Suprapubic skin (tissue), 4 donors: ENCODE measurements at regions not wholly inside any gene's neighbourhood (a gene's known extent, or its start where the extent isn't known, plus 50 kb on each side); places are given as distances from the start of the nearest gene placed in this dataset.

Experiments used
- DNase-seq, 2 donors: peaks; one replicate each; pipeline ENCODE4 v3.0.0-alpha.2; 2019; ENCODE audit warnings: low spot score in 2 of 2
- H3K27ac ChIP-seq: fragments of 200-600 bp; sonication (generic); one replicate; pipeline ENCODE4 v1.5.1; 2019
- H3K27me3 ChIP-seq: fragments of 200-600 bp; sonication (generic); one replicate; pipeline ENCODE4 v1.5.1; 2019
- H3K36me3 ChIP-seq: fragments of 200-600 bp; sonication (generic); one replicate; pipeline ENCODE4 v1.5.1; 2019
- H3K4me1 ChIP-seq: fragments of 200-600 bp; sonication (generic); one replicate; pipeline ENCODE4 v1.5.1; 2019
- H3K4me3 ChIP-seq: fragments of 200-600 bp; sonication (generic); one replicate; pipeline ENCODE4 v1.5.1; 2019; ENCODE audit warnings: mild to moderate bottlenecking
- H3K9me3 ChIP-seq: fragments of 200-600 bp; sonication (generic); one replicate; pipeline ENCODE4 v1.5.1; 2019
- CTCF ChIP-seq, 2 donors: fragments of 200-600 bp in 1 of 2; fragments of 450-650 bp in 1 of 2; sonication (generic) in 1 of 2; IDR thresholded peaks; one replicate each; pipeline ENCODE4 v1.5.1; 2016 to 2019; ENCODE audit warnings: antibody characterized with exemption in 2 of 2, mild to moderate bottlenecking in 1 of 2, moderate library complexity in 1 of 2
- EP300 ChIP-seq: sonication (generic); formaldehyde crosslinking; IDR thresholded peaks from one replicate; pipeline ENCODE4 v1.6.1; 2017; ENCODE audit warnings: antibody characterized with exemption
- POLR2A ChIP-seq, 2 donors: fragments of 450-650 bp; IDR thresholded peaks; one replicate each; pipeline ENCODE4 v1.6.1; 2017; ENCODE audit warnings: antibody characterized with exemption in 2 of 2, mild to moderate bottlenecking in 2 of 2, moderate library complexity in 2 of 2
- POLR2AphosphoS5 ChIP-seq, 3 donors: sonication (generic); formaldehyde crosslinking; IDR thresholded peaks; one replicate each; pipeline ENCODE4 v1.6.1; 2017; ENCODE audit warnings: antibody characterized with exemption in 3 of 3
- WGBS: methylation state at CpG from one replicate; pipeline ENCODE4 v1.1.5; 2018; 5-methylcytosine and 5-hydroxymethylcytosine counted together

- 78% methylated on average over 7 of the region's 7 CpGs for WGBS
- Histone ChIP-seq H3K27ac (no peak overlapping the region), H3K36me3 (no peaks in the 10 kb centered on the region), H3K4me1 (no peaks in the 10 kb centered on the region), H3K9me3 (no peaks in the 10 kb centered on the region), H3K4me3 (no peak overlapping the region), H3K27me3 (no peaks in the 10 kb centered on the region)
- TF ChIP-seq CTCF (IDR thresholded peaks at IDR 0.05): no peak
- TF ChIP-seq EP300: no peak
- no peak for TF ChIP-seq POLR2A (IDR thresholded peaks at IDR 0.05)
- no peak for TF ChIP-seq POLR2AphosphoS5 (IDR thresholded peaks at IDR 0.05)
- DNase-seq: no peak
These were observed 435.4 kb downstream of the WDR72 start for GRCh38 chr15:53324061-53324460.

GRCh38 chr15:53323191-53323590, 436.3 kb downstream of the WDR72 start:
- Histone ChIP-seq H3K4me3 (no peak overlapping the region), H3K36me3 (no peaks in the 10 kb centered on the region), H3K9me3 (no peaks in the 10 kb centered on the region), H3K27ac (no peak overlapping the region), H3K4me1 (no peaks in the 10 kb centered on the region), H3K27me3 (no peaks in the 10 kb centered on the region)
- 30% methylated on average over 3 of the region's 3 CpGs for WGBS
- TF ChIP-seq POLR2AphosphoS5 (IDR thresholded peaks at IDR 0.05): no peak
- no peak for TF ChIP-seq CTCF (IDR thresholded peaks at IDR 0.05)
- TF ChIP-seq POLR2A (IDR thresholded peaks at IDR 0.05): no peak
- TF ChIP-seq EP300: no peak
- no peak for DNase-seq

GRCh38 chr15:53320816-53321215, 438.6 kb downstream of the WDR72 start:
- DNase-seq: no peak
- Histone ChIP-seq H3K36me3 (no peaks in the 10 kb centered on the region), H3K4me1 (no peaks in the 10 kb centered on the region), H3K27me3 (no peaks in the 10 kb centered on the region), H3K9me3 (no peaks in the 10 kb centered on the region), H3K27ac (no peak overlapping the region), H3K4me3 (no peak overlapping the region)
- TF ChIP-seq EP300 (no peak), POLR2AphosphoS5 (IDR thresholded peaks at IDR 0.05) (no peak), CTCF (IDR thresholded peaks at IDR 0.05) (no peak), POLR2A (IDR thresholded peaks at IDR 0.05) (no peak)
- WGBS: 73% methylated on average over 5 of the region's 5 CpGs

- H3K27me3 ChIP-seq: no peaks in the 10 kb centered on the region
- H3K4me1 ChIP-seq: no peaks in the 10 kb centered on the region
- H3K4me3 ChIP-seq: no peak overlapping the region
- TF ChIP-seq POLR2AphosphoS5 (IDR thresholded peaks at IDR 0.05) (no peak), CTCF (IDR thresholded peaks at IDR 0.05) (no peak), EP300 (no peak), POLR2A (IDR thresholded peaks at IDR 0.05) (no peak)
- no peaks in the 10 kb centered on the region for H3K9me3 ChIP-seq
- no peaks in the 10 kb centered on the region for H3K36me3 ChIP-seq
- no peak overlapping the region for H3K27ac ChIP-seq
- no peak for DNase-seq
- 34% methylated on average over 3 of the region's 3 CpGs for WGBS
These were observed 446.8 kb downstream of the WDR72 start for GRCh38 chr15:53312707-53313106.

- no peak for DNase-seq
These were observed 448.8 kb downstream of the WDR72 start for GRCh38 chr15:53310709-53311108.

More at GRCh38 chr15:53310709-53311108, 448.8 kb downstream of the WDR72 start:
- 75% methylated on average over 1 of the region's 1 CpG for WGBS
- no peaks in the 10 kb centered on the region for H3K9me3 ChIP-seq
- no peaks in the 10 kb centered on the region for H3K36me3 ChIP-seq
- H3K4me3 ChIP-seq: no peak overlapping the region
- no peak overlapping the region for H3K27ac ChIP-seq
- no peaks in the 10 kb centered on the region for H3K27me3 ChIP-seq
- no peaks in the 10 kb centered on the region for H3K4me1 ChIP-seq
- TF ChIP-seq EP300 (no peak), POLR2AphosphoS5 (IDR thresholded peaks at IDR 0.05) (no peak), POLR2A (IDR thresholded peaks at IDR 0.05) (no peak), CTCF (IDR thresholded peaks at IDR 0.05) (no peak)
